HG03575 (cell line): ENCODE measurements at regions not wholly inside any gene's neighbourhood (a gene's known extent, or its start where the extent isn't known, plus 50 kb on each side); places are given as distances from the start of the nearest gene placed in this dataset.
"Not testable (repeated sequence)": the region's sequence is repeated elsewhere in the genome, so short reads cannot be mapped to it uniquely, and the experiment has no call there.

Source experiments
- ATAC-seq: cut with Tn5 transposase; IDR thresholded peaks from one replicate; pipeline ENCODE4 v1.9.1; 2021; ENCODE audit not compliant: unreplicated experiment, insufficient number of reproducible peaks, low FRiP score; ENCODE audit errors: extremely low read depth

DNA sequence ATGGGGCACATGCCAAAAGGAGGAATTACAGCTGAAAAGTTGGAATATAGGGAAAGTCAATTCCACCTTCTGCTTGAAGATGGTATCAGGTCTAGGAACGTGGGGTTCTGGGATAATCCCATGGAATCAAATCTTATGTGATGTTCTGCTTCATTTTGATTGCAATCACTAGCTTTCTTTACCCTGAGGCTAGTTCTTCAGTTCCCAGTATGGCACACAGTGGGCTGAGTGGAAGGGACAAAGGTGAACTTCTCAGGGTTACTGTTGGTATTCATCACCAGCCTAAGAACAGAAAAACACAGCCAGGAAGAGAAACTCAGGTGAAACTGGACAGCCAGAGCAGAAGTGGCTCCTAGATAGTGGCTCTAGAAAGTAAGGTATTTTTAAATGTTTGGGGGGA, 117.8 kb downstream of the TNFSF18 start:
- no peak for ATAC-seq

DNA sequence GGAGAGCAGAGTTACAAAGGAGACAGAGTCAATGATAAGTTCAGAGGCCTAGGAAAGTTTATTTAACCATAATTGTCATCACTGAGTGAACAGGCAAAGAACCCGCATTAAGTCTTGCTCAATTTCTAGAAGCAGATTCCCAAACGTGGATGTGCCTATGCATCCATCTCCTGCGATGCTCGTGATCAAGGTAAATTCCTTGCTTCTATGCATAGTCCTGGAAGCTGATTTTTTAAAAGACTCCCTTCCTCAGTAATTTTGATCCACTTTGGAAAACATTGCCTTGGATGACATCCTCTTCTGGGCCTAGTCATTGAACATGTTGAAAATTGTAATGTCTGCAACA, 116.4 kb downstream of the TNFSF18 start:
- no peak for ATAC-seq

DNA sequence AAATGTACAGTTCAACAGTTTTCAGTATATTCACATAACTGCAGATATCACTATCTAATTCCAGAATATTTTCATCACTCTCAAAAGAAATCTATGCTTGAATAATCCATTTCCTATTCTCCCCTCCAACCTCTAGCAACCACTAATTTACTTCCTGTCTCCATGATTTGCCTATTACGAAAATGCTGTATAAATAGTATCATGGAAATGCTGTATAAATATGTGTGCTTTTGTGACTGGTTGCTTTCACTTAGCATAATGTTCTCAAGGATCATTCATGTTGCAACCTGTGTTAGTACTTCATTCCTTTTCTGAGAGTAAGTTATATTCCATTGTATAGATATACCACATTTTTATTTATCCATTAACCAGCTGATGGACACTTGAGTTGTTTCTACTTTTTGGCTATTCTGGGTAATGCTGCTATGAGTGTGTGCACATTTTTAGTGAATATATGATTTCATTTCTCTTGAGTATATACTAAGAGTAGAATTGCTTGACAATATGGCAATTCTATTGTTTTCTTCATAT, 115.6 kb downstream of the TNFSF18 start:
- ATAC-seq, result no peak

DNA sequence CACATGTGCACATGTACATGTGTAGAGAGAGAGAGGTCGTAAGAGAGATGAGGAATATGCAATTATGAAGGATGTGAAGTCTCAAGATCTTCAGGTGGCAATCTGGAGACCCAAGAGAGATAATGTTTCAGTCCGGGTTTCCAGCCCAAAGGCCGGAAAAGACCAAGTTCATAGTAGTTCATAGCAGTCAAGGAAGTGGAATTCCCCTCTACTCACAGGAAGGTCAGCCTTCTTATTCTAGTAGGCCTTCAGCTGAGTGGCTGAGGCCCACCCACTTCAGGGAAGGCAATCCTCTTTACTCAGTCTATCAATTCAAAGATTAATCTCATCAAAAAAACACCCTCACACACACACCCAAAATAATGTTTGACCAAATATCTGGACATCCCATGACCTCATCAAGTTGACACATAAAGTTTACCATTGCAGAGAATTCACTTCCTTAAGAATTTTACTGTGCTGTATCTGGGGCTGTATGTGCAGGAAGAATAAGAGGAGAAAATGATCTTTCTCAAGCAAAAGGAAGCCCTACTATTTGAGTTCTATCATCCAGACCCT, 114.6 kb downstream of the TNFSF18 start:
- no peak for ATAC-seq

DNA sequence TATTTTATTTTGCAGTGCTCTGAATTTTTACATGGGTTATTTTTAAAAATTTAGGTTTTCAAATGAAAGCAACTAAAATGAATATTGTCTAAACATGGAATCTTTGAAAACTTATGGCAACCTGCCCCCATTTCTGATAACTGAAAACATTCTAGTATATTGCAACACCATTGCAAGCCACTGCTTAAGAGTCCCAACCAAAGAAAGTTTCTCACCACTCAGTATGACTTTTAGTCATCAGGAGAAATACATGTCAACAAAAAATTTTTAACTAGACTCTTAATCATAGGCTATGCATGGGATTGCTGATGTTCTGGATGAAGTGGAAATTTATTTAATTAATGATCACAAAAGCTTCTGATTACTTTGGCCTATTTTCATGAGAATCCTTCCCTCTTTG, 112.1 kb downstream of the TNFSF18 start:
- no peak for ATAC-seq

DNA sequence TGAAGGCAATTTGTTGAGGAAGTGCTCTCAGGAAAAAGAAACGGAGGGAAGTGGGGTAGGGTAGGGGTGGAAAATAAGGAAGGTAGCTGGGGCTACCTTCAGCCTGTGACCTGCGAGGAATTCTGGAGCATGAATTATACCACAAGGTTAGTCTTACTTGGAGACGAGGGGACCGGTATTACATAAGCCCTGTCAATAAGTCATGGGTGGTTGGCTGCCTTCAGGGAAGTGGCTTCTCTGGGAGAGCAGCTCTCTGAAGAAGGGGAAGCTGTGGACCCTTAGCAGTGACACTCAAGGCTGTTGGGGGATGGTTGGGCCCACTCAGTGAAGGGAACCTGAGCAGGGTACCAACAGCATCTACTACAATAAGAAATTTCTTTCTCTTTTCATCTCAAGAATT, 111.3 kb downstream of the TNFSF18 start:
- ATAC-seq, result no peak

DNA sequence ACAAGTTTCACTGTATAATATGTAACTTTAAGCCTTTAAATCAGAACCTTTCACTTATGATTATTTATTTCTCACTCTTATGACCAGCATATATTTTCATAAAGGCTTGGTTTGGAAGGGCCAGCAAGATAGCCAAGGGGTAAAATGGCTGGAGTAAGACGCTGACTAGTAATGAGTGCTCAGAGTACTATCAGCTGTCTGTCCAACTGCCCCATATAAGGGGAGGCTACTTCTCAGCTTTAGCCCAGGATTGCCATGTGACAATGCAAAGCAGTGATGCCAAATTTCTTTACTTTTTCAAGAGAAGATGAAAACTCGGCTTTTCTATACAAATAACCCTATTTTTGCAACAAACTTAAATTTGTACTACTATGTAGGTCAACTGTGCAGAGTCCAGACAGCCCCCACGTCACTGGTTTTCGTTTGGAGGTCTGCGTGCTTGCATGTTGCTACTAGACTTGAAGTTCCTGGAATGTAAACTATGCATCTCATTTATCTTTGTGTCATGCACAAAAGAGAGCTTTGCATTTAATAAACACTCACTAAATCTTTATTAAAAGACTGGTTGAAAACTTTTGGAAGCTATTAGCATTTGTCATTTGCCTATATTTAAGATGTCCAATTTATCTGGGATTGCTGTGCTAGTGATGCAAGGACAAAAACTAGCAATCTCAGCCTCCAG, 110.4 kb downstream of the TNFSF18 start:
- no peak for ATAC-seq

DNA sequence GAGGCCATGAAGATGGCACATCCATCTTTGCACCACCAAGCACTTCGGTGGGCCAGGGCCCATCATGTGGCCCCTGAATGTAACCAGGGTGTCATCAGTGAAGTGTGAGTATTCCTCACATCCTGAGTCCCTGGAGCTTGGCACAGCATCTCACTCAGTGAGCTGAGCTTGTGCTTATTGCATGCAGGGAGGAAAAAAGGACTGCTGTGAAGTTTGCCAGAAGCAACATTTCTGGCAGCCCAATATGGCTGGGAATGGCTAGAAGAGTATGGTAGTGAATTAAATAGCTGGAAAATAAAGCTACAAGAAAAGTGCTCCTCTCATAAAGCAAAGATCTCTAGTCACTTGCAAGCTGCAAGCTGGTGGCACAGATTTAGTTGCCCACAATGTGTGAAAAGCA, 109.3 kb downstream of the TNFSF18 start:
- no peak for ATAC-seq

DNA sequence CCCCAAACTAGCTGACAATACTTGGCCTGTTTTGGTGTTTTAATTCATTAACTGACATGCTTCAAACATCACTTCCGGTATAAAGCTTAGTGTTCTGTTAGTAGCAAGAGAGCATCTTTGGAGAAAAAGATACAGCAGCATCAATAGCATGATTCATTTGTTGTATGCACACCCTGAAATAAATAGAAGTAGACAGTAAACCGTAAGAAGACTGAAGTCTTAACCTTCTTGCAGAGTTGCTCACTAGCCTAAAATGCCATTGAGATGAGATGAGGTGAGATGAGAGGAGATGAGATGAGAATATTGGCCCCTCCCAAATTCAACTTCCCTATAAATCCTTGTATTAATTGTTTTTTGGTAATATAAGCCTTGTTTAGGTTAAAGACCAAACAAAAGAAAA, 108.8 kb downstream of the TNFSF18 start:
- no peak for ATAC-seq

DNA sequence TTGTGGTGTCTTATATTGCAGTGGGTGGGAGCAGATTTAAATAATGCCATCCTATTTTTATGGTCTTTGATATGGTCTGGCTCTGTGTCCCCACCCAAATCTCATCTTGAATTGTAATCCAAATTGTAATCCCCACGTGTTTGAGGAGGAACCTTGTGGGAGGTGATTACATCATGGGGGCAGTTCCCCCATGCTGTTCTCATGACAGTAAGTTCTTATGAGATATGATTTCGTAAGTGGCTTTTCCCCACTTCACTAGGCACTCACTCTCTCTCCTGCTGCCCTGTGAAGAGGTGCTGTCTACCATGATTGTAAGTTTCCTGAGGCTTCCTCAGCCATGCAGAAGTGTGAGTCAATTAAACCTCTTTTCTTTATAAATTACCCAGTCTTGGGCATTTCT, 107.6 kb downstream of the TNFSF18 start:
- not testable (repeated sequence) for ATAC-seq

DNA sequence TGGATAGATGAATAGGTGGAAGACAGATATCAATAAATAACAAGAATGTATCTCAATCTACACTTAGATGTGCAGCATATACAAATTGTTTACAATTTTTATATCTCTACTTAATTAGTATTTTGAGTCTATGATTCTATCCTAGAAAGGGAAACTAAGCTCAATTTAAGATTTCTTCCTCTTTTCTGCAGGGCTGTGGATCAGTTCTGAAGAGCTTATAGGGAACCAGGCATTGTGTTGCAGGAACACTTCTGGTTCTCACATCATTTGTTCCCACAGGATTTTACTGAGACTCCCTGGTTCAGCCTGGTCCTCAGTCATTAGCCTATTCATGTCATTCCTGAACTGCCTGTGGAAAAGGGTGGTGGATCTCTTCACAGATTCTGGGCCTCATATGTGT, 105.8 kb downstream of the TNFSF18 start:
- ATAC-seq, result no peak

DNA sequence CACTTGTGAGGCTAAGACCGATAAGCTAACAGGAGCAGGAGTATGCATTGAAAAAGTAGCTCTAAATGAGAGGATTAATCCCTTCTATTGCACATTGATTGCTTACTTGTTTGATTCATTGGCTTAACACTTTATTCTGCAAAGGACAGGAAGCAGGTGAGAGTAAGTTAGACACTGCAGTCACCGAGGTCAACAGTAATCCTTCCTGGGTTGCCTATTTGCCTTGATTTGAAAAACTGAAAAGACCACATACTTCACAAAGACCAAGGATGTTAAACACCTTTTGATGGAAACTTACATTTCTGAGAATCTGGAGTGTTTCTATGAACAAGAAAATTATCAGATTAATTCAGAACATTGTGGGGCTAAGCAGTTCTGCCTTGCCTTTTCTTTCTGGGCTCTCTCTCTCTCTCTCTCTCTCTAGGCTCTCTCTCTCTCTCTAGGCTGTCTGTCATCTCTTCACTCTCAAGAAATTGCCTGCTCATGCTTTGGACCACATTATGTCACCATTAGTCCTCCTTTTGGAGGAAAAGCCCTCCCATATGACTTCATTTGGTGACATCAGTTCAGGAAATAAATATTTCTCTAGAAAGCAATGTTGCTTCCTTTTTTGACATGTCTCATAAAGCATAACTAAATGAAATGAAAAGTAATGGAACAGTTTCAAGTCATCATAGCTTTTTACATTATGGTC, 103.8 kb downstream of the TNFSF18 start:
- no peak for ATAC-seq

DNA sequence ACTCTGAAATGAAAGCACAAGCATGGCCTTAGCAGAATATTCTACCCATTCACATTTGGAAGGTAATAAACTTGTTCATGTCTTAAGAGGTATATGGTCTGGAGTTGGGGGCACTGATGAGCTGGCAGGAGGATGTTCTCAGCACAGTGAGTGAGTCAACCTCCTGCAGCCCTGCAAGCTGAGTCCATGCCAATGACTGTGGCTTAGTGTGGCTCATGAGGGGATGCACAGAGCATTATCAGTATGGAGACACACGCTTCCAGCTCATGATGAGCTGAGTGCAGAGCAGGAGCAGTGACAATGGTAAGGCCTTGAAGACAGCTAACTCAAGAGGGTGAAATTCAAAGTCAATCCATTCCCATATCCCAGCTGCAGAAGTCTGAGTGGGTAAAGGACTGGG, 102.3 kb downstream of the TNFSF18 start:
- no peak for ATAC-seq

DNA sequence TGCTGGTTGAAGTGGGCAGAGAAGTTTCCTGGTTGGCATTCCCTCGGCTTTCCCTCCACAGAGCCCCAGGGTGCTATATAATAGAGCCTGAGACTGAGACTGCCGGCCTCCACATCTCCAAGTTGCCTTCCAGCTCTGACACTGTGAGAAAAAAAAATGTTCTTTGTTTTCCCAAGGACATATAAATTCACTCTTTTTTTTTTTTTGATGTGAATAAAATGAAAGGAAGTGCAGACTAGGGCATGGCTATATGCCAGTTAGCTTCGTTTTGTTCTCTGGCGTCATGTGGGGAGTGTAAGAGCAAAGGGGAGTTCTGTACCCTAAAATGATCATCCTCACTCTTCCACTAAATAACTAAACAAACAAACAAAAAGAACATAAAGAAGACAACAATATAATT, 101.6 kb downstream of the TNFSF18 start:
- no peak for ATAC-seq

DNA sequence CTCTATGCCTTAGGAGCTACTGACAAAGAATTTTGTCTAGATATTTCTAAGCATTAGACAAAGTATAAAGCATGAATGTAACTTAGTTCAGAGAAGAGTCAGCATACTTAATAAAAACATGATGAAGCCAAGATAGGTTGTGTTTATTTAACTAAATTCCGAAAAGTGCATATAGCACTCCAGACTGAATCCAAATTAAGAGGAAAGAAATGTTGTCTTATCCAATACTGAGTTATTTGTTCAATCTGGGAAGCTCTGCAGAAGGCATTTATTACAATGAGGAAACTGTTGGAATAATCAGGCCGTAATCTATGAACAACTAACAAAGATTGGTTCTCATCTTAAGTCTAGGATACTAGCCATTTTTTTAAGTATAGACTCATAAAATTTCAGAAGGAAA, 100.2 kb downstream of the TNFSF18 start:
- no peak for ATAC-seq

DNA sequence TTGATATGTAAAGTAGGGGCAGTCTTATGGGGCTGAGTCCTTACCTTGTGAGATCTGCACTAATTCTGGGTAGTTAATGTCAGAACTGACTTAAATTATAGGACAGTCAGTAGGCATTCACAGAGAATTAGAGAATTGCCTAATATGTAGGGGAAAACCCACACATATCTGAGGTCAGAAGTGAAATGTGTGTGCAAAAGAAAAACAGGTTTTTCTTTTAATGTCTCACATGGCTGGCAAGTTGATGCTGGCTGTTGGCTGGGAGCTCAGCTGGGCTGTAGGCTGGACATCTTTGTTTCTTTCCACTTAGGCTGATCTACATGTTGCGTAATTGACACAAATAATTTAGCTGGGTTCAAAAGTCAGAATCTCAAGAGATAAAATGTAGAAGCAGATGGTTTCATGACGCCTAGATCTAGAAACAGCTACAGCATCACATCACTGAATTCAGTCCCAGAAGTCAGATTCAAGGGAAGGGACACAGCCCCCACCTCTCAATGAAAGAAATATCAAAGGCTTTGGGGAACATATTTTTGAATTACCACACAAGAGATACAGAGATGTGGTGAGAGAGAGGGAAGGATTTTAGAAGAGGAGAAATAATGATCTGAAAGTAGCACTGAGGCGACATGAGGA, 98.9 kb downstream of the TNFSF18 start:
- ATAC-seq, result no peak

DNA sequence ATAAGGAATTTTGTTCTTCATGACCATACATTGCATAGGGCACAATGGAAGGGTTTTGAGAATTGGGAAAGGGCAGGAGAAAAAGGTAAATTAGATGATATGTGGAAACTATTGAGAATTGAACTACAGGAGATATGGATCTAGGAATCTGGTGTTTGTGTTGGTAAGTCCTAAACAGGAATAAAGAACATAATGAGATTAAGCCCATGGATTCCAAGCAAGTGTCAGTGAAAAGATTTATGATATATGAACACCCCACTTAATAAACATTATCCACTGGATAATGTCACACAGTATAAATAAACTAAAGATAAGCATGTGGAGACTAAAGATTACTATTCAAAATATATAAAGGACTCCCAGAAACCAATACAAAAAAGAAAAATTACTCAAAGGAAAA, 98.2 kb downstream of the TNFSF18 start:
- no peak for ATAC-seq

DNA sequence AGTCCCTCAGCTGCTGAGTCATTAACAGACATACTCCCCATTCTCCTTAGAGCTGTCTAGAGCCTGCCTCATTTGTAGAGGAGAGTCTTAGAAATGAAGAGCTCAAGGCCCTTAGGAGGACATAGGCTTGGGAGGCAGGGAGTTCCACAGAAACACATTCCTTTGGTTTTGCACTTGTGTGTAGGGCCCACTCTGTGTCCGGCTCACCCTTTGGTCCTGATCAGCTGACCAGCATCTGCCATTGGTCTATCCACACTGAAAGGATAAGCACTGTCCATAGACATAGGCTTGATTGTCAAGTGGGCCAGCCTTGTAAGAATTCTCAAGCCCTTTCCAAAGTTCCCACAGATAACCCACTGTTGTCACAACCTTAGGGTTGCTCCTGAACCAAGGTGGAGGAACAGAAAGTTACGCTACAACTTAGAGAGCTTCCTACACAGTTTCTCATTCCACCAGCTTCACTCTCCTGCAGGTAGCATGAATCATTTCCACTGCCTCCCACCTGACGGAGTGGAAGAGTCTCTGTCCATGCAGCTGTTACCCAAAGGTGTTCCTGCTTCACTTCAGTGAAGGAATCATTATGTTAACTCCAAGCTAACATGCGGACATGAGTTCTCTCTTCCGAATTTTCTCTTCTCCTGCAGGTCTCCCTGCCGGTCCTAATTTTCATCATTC, 96.1 kb downstream of the TNFSF18 start:
- no peak for ATAC-seq

DNA sequence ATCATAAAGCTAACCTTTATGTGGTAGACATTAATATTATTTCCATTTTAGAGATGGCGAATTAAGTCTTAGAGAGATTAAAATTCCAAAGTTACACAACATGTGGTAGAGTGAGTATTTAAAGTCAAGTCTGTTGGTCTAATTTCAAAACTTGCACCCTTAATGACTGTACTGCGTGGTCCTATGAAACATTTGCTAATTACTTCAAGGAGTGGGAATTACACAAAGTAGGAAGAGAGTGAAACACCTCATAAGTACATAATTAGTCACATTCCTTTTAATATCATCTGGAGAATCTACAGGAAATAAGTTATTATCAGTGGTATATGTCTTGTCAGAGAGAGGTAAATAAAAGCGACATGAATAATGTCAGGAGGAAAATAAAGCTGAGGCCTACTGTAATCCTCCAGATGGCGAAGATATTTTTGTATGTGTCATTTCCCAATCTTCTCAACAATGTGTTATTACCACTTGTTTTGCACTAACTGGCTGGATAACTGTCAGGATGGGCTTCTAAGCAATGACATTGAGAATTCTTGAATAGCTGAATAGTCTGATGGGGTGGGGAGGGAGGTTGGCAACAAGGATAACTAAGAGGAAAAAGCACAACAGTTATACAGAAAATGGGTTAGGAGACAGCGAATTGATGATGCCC, 95.5 kb downstream of the TNFSF18 start:
- ATAC-seq, result no peak
